ENCODE measurements at regions not wholly inside any gene's neighbourhood (a gene's known extent, or its start where the extent isn't known, plus 50 kb on each side); places are given as distances from the start of the nearest gene placed in this dataset.

- Histone ChIP-seq H3K4me2 (ENCODE audit: insufficient read depth in 1 of 2, low read depth in 2 of 2, low read length in 2 of 2) (no peak overlapping the region), H2AFZ (ENCODE audit: low read length) (no peak overlapping the region), H3K23me2 (ENCODE audit: low read depth, low read length) (no peaks in the 10 kb centered on the region), H2BK5ac (ENCODE audit: low read depth, low read length) (no peak overlapping the region), H3K14ac (ENCODE audit: insufficient read length) (no peak overlapping the region), H2BK120ac (replicated peaks; ENCODE audit: low read depth, low read length) (no peak overlapping the region), H4K20me1 (replicated peaks in 1 of 2; ENCODE audit: control insufficient read depth in 1 of 2, insufficient read depth in 2 of 2, low read length in 2 of 2) (no peaks in the 10 kb centered on the region), H4K91ac (replicated peaks; ENCODE audit: insufficient read length, low read length) (no peak overlapping the region), H3K4me3 (ENCODE audit: extremely low read depth in 1 of 4, insufficient read depth in 2 of 4, low read depth in 3 of 4, low read length in 4 of 4) (no peak overlapping the region), H2BK20ac (ENCODE audit: low read length) (no peak overlapping the region), H3K36me3 (ENCODE audit: control insufficient read depth in 2 of 4, insufficient read depth in 4 of 4, low read length in 3 of 4) (no peaks in the 10 kb centered on the region; a peak in 1 of 8 replicates), H3K27me3 (replicated peaks in 1 of 4; ENCODE audit: control insufficient read depth in 3 of 4, extremely low read depth in 1 of 4, insufficient read depth in 3 of 4, low read length in 3 of 4) (peaks cover 0 to 1% (median 0%) of the 10 kb centered on the region in 4 experiments; a peak in 1 of 7 replicates), H3K4me1 (replicated peaks in 1 of 4; ENCODE audit: control insufficient read depth in 3 of 4, insufficient read depth in 4 of 4, low read length in 3 of 4) (no peaks in the 10 kb centered on the region), H4K8ac (ENCODE audit: extremely low read depth, insufficient read depth, low read length) (no peak overlapping the region), H3K9ac (replicated peaks in 1 of 4; ENCODE audit: extremely low read depth in 1 of 4, low read depth in 3 of 4, low read length in 3 of 4) (no peak overlapping the region), H3K56ac (replicated peaks; ENCODE audit: insufficient read length, low read depth, low read length) (no peak overlapping the region), H2AK5ac (ENCODE audit: low read depth, low read length) (no peak overlapping the region), H3K4ac (replicated peaks; ENCODE audit: insufficient read length, low read depth, low read length) (no peak overlapping the region), H3K9me3 (ENCODE audit: insufficient read depth in 2 of 2, low read depth in 1 of 2, low read length in 1 of 2) (peaks cover 14 to 15% of the 10 kb centered on the region in 2 experiments), H2BK15ac (ENCODE audit: low read length) (no peak overlapping the region), H3K18ac (ENCODE audit: extremely low read depth, low read length) (no peak overlapping the region), H3K27ac (ENCODE audit: low read depth, low read length) (no peak overlapping the region), H3K23ac (ENCODE audit: insufficient read length) (no peak overlapping the region), H4K5ac (ENCODE audit: insufficient read length, low read depth, low read length) (no peak overlapping the region), H2BK12ac (ENCODE audit: low read depth, low read length) (no peak overlapping the region), H3K79me1 (ENCODE audit: low read depth, low read length) (no peaks in the 10 kb centered on the region), H3K79me2 (ENCODE audit: control insufficient read depth in 1 of 2, insufficient read depth in 2 of 2, low read length in 2 of 2) (no peaks in the 10 kb centered on the region)
- CTCF ChIA-PET (ENCODE audit: partially characterized antibody): no interaction called here
- DNase-seq (ENCODE audit: low read depth in 1 of 2, low spot score in 2 of 2): no peak
- WGBS, 2 experiments (ENCODE audit: extremely low coverage in 1 of 2, insufficient coverage in 1 of 2, insufficient read length in 1 of 2, insufficient replicate concordance in 2 of 2, low coverage in 1 of 2, low lambda C conversion rate in 2 of 2, missing lambda C conversion rate in 1 of 2): 93% methylated on average over 5 of the region's 5 CpGs; no CpG with 5 or more reads in 1 of the 2 experiments
- POLR2A ChIA-PET (ENCODE audit: partially characterized antibody): no interaction called here
- FAIRE-seq: no peak
- no peak for TF ChIP-seq NRF1 (IDR thresholded peaks at IDR 0.05; ENCODE audit: low read depth, low read length)
- TF ChIP-seq HDAC2 (IDR thresholded peaks at IDR 0.05; ENCODE audit: borderline replicate concordance in 1 of 2, low read depth in 2 of 2, low read length in 2 of 2): no peak
- no peak for TF ChIP-seq CTCF (IDR thresholded peaks at IDR 0.05; ENCODE audit: control extremely low read depth in 1 of 3, insufficient read depth in 1 of 3, low read depth in 1 of 3, low read length in 3 of 3)
- no peak for TF ChIP-seq TCF12 (IDR thresholded peaks at IDR 0.05; ENCODE audit: low read depth, low read length)
- no peak for TF ChIP-seq EGR1 (IDR thresholded peaks at IDR 0.05; ENCODE audit: borderline replicate concordance, low read depth, low read length)
- no peak for TF ChIP-seq SUZ12 (IDR thresholded peaks at IDR 0.05; ENCODE audit: low read length)
- TF ChIP-seq CREB1 (IDR thresholded peaks at IDR 0.05): no peak
- TF ChIP-seq EZH2 (IDR thresholded peaks at IDR 0.05; ENCODE audit: low read depth, low read length, severe bottlenecking): no peak
- no peak for TF ChIP-seq SRF (IDR thresholded peaks at IDR 0.05; ENCODE audit: low read depth, low read length)
These were observed 479.5 kb downstream of the PCDH7 start for GRCh38 chr4:31199644-31200043.
